CD4-positive, alpha-beta T cell treated with Interleukin-1 beta for 1 hour (primary cell): ENCODE measurements at regions not wholly inside any gene's neighbourhood (a gene's known extent, or its start where the extent isn't known, plus 50 kb on each side); places are given as distances from the start of the nearest gene placed in this dataset.
"Not testable (repeated sequence)": the region's sequence is repeated elsewhere in the genome, so short reads cannot be mapped to it uniquely, and the experiment has no call there.

Source experiments
- DNase-seq, 2 donors: peaks; one replicate each; pipeline ENCODE4 v3.0.0-alpha.2; 2020 to 2022

GRCh38 chr7:52571026-52571425 lies 464.4 kb upstream of the POM121L12 start:
- no peak for DNase-seq

- no peak for DNase-seq
Observed at GRCh38 chr7:52569151-52569550, 466.3 kb upstream of the POM121L12 start.

GRCh38 chr7:52565974-52566373 lies 469.5 kb upstream of the POM121L12 start:
- no peak for DNase-seq

GRCh38 chr7:52555805-52556204 lies 479.6 kb upstream of the POM121L12 start:
- no peak for DNase-seq

- no peak for DNase-seq
Observed at GRCh38 chr7:52547308-52547910, 488.0 kb upstream of the POM121L12 start.

GRCh38 chr7:52541198-52541765 lies 494.2 kb upstream of the POM121L12 start:
- DNase-seq, result not testable (repeated sequence)

- DNase-seq, result no peak
Observed at GRCh38 chr7:52540041-52540440, 495.4 kb upstream of the POM121L12 start.

- DNase-seq, result no peak
Observed at GRCh38 chr7:52539414-52539813, 496.0 kb upstream of the POM121L12 start.

- no peak for DNase-seq
Observed at GRCh38 chr7:52537051-52537450, 498.4 kb upstream of the POM121L12 start.

GRCh38 chr7:52525772-52526341 lies 509.6 kb upstream of the POM121L12 start:
- DNase-seq, result no peak

GRCh38 chr7:52518869-52519268 lies 516.6 kb upstream of the POM121L12 start:
- DNase-seq, result no peak

- DNase-seq, result no peak
Observed at GRCh38 chr7:52512656-52513055, 522.8 kb upstream of the POM121L12 start.

- no peak for DNase-seq
Observed at GRCh38 chr7:52507546-52508255, 527.7 kb upstream of the POM121L12 start.

- no peak for DNase-seq
Observed at GRCh38 chr7:52506325-52506724, 529.1 kb upstream of the POM121L12 start.

GRCh38 chr7:52504561-52504960 lies 530.9 kb upstream of the POM121L12 start:
- no peak for DNase-seq

- no peak for DNase-seq
Observed at GRCh38 chr7:52502281-52502680, 533.2 kb upstream of the POM121L12 start.

- no peak for DNase-seq
Observed at GRCh38 chr7:52501696-52502095, 533.7 kb upstream of the POM121L12 start.

GRCh38 chr7:52500841-52501240 lies 534.6 kb upstream of the POM121L12 start:
- DNase-seq, result no peak

- DNase-seq, result no peak
Observed at GRCh38 chr7:52498366-52498765, 537.1 kb upstream of the POM121L12 start.

GRCh38 chr7:52486267-52486666 lies 549.2 kb upstream of the POM121L12 start:
- DNase-seq, result no peak

- DNase-seq, result no peak
Observed at GRCh38 chr7:52482076-52482475, 553.4 kb upstream of the POM121L12 start.

GRCh38 chr7:52481571-52481970 lies 553.9 kb upstream of the POM121L12 start:
- no peak for DNase-seq

GRCh38 chr7:52479990-52480389 lies 555.4 kb upstream of the POM121L12 start:
- DNase-seq, result no peak

GRCh38 chr7:52475001-52475582 lies 560.3 kb upstream of the POM121L12 start:
- no peak for DNase-seq
